ENCODE measurements at regions not wholly inside any gene's neighbourhood (a gene's known extent, or its start where the extent isn't known, plus 50 kb on each side); places are given as distances from the start of the nearest gene placed in this dataset.

DNA sequence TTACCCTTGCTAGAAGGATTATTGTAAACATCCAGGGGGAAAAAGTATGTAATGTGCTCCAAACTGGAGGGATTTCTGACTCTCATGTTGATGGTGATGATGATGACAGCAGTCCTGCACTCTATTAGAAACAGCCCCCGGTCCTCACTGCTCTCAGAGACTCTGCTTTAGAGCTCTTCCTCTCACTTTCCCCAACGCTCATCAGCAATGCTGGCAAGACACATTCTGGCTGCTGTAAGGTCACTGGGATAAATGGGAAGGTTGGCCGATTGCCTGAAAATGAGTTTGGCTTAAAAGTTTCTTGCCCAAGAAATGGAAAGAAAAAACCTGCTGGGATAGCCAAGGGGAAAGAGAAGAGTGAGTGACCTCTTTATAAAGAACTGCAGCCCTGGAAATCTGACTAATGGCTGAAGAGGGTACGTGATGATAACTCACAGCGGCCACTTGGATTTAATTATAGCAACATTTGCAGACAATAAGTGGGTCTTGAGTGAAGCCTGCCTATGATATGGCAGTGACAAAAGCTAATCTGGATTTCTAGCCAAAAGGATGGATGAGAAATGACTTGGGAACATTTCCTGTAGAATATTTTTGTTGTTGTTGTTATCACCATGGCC is 235.8 kb downstream of the TMEM38B start:
- ATAC-seq (no peak), DNase-seq (no peak)
- no peak overlapping the region for H3K27ac Mint-ChIP-seq
- intact Hi-C loops (cut with DNase I, micrococcal nuclease) = no loop called here
- CTCF ChIA-PET = interaction anchor here (0.5 kb wide), 1 partner anchor 90 kb away, joined by 5 read pairs; no protein-coding TSS in a partner anchor
- no peaks in the 10 kb centered on the region for H3K4me1 Mint-ChIP-seq
- no peaks in the 10 kb centered on the region for H3K27me3 Mint-ChIP-seq
- H3K9me3 Mint-ChIP-seq (ENCODE audit: low read depth) = peaks cover 4% of the 10 kb centered on the region
- POLR2A ChIA-PET = no interaction called here
- H3K4me3 Mint-ChIP-seq = no peak overlapping the region
- H3K36me3 Mint-ChIP-seq (ENCODE audit: low read depth) = no peaks in the 10 kb centered on the region

- peaks cover 4% of the 10 kb centered on the region for H3K9me3 Mint-ChIP-seq (ENCODE audit: low read depth)
- DNase-seq (no peak), ATAC-seq (no peak)
- no peaks in the 10 kb centered on the region for H3K4me1 Mint-ChIP-seq
- H3K27ac Mint-ChIP-seq = no peak overlapping the region
- H3K36me3 Mint-ChIP-seq (ENCODE audit: low read depth) = no peaks in the 10 kb centered on the region
- ChIA-PET CTCF (interaction anchor here (0.6 to 1.0 kb wide), 2 partner anchors 13 to 1209 kb away, joined by 3 read pairs; no protein-coding TSS in a partner anchor), POLR2A (no interaction called here)
- H3K27me3 Mint-ChIP-seq = no peaks in the 10 kb centered on the region
- intact Hi-C loops (cut with DNase I, micrococcal nuclease) = no loop called here
- no peak overlapping the region for H3K4me3 Mint-ChIP-seq
Observed at GRCh38 chr9:105932276-105932675, 237.9 kb downstream of the TMEM38B start.

DNA sequence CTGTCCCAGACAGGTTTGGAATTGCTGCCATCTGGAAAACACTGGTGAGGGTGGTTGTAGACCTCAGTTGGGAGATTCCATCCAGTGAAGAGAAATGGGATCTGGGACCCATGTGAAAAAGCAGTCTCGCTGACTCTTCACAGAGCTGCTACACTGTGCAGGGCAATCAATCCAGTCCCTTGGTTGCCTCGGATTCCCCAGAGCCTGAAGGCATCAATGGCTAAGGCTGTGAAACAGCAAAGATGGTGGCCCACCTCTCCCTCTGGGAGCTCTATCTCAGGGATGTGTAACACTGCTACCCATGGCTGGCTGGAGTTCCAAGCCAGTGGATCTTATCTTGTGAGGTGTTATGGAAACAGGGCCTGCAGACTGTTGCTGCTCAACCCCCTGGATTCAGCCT is 256.1 kb downstream of the TMEM38B start:
- peaks cover 2% of the 10 kb centered on the region for H3K27me3 Mint-ChIP-seq
- ATAC-seq (no peak), DNase-seq (no peak)
- ChIA-PET CTCF (no interaction called here), POLR2A (no interaction called here)
- no peak overlapping the region for H3K4me3 Mint-ChIP-seq
- H3K4me1 Mint-ChIP-seq = no peaks in the 10 kb centered on the region
- H3K27ac Mint-ChIP-seq = no peak overlapping the region
- peaks cover 22% of the 10 kb centered on the region for H3K9me3 Mint-ChIP-seq (ENCODE audit: low read depth)
- no peaks in the 10 kb centered on the region for H3K36me3 Mint-ChIP-seq (ENCODE audit: low read depth)
- intact Hi-C loops (cut with DNase I, micrococcal nuclease) = no loop called here

GRCh38 chr9:105950894-105951293 is 256.6 kb downstream of the TMEM38B start:
- CTCF ChIA-PET = no interaction called here
- POLR2A ChIA-PET = no interaction called here
- ATAC-seq = no peak
- Mint-ChIP-seq H3K9me3 (ENCODE audit: low read depth) (peaks cover 22% of the 10 kb centered on the region), H3K4me1 (no peaks in the 10 kb centered on the region), H3K36me3 (ENCODE audit: low read depth) (no peaks in the 10 kb centered on the region), H3K27me3 (peaks cover 2% of the 10 kb centered on the region), H3K4me3 (no peak overlapping the region), H3K27ac (no peak overlapping the region)
- intact Hi-C loops (cut with DNase I, micrococcal nuclease) = no loop called here
- no peak for DNase-seq

GRCh38 chr9:105954517-105954916 is 260.2 kb downstream of the TMEM38B start:
- Mint-ChIP-seq H3K4me3 (no peak overlapping the region), H3K9me3 (ENCODE audit: low read depth) (no peaks in the 10 kb centered on the region), H3K27me3 (no peaks in the 10 kb centered on the region), H3K27ac (no peak overlapping the region), H3K36me3 (ENCODE audit: low read depth) (no peaks in the 10 kb centered on the region), H3K4me1 (no peaks in the 10 kb centered on the region)
- ChIA-PET POLR2A (no interaction called here), CTCF (no interaction called here)
- ATAC-seq (no peak), DNase-seq (no peak)
- intact Hi-C loops (cut with DNase I, micrococcal nuclease) = no loop called here

- ChIA-PET CTCF (interaction anchor here (0.7 kb wide), 1 partner anchor 121 kb away, joined by 3 read pairs; no protein-coding TSS in a partner anchor), POLR2A (no interaction called here)
- ATAC-seq = no peak
- no peak overlapping the region for H3K27ac Mint-ChIP-seq
- no peak overlapping the region for H3K4me3 Mint-ChIP-seq
- no peaks in the 10 kb centered on the region for H3K9me3 Mint-ChIP-seq (ENCODE audit: low read depth)
- H3K36me3 Mint-ChIP-seq (ENCODE audit: low read depth) = no peaks in the 10 kb centered on the region
- H3K4me1 Mint-ChIP-seq = no peaks in the 10 kb centered on the region
- no peaks in the 10 kb centered on the region for H3K27me3 Mint-ChIP-seq
- DNase-seq = no peak
- intact Hi-C loops (cut with DNase I, micrococcal nuclease) = no loop called here
Observed at GRCh38 chr9:105957830-105958229, 263.5 kb downstream of the TMEM38B start.

- H3K36me3 Mint-ChIP-seq (ENCODE audit: low read depth) = no peaks in the 10 kb centered on the region
- H3K4me1 Mint-ChIP-seq = no peaks in the 10 kb centered on the region
- H3K27me3 Mint-ChIP-seq = no peaks in the 10 kb centered on the region
- CTCF ChIA-PET = no interaction called here
- H3K27ac Mint-ChIP-seq = no peak overlapping the region
- H3K4me3 Mint-ChIP-seq = no peak overlapping the region
- POLR2A ChIA-PET = no interaction called here
- intact Hi-C loops (cut with DNase I, micrococcal nuclease) = no loop called here
- H3K9me3 Mint-ChIP-seq (ENCODE audit: low read depth) = no peaks in the 10 kb centered on the region
- DNase-seq (no peak), ATAC-seq (no peak)
Observed at GRCh38 chr9:105958587-105958986, 264.2 kb downstream of the TMEM38B start.

GRCh38 chr9:105959531-105959930 is 265.2 kb downstream of the TMEM38B start:
- ChIA-PET POLR2A (no interaction called here), CTCF (interaction anchor here (1.1 kb wide), 1 partner anchor 16 kb away, joined by 4 read pairs; no protein-coding TSS in a partner anchor)
- no peaks in the 10 kb centered on the region for H3K27me3 Mint-ChIP-seq
- intact Hi-C loops (cut with DNase I, micrococcal nuclease) = no loop called here
- no peaks in the 10 kb centered on the region for H3K36me3 Mint-ChIP-seq (ENCODE audit: low read depth)
- no peaks in the 10 kb centered on the region for H3K9me3 Mint-ChIP-seq (ENCODE audit: low read depth)
- H3K4me1 Mint-ChIP-seq = no peaks in the 10 kb centered on the region
- DNase-seq = no peak
- no peak for ATAC-seq
- no peak overlapping the region for H3K27ac Mint-ChIP-seq
- no peak overlapping the region for H3K4me3 Mint-ChIP-seq

DNA sequence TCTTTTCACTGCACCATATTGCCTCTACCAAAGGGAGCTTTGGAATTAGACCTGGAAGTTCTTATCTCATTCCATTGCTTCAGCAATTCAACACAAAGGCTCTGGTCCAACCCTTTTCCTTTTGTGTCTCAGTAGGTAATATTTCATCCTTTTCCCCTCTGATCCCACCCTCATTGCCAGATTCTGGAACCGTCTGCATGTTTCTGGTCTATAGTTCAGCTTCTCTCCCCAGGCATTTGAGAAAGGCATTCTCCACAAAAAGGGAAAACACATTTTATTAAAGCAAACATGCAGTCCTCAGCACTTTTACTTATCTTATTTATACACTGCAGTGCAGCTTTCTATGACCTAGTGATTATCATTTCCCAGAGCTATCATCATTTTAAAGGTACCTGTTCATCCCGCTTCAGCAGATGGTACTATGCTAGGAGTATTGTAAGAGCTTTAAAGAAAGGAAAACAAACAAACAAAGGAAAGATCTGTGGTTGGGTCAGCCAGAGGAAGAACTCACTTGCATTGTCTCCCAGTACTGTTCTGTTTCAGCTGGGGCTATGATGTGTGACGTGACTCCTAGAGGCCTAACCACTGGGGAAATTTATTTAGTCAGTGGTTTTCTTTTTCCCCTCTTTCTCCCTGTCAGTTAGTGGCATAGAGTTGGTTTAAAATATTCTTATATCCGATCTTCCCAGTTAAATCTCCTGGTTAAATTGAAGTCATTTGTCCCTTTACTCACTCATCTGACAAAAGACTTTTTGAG is 269.2 kb downstream of the TMEM38B start:
- Mint-ChIP-seq H3K4me1 (no peaks in the 10 kb centered on the region), H3K27ac (no peak overlapping the region), H3K27me3 (no peaks in the 10 kb centered on the region), H3K9me3 (ENCODE audit: low read depth) (no peaks in the 10 kb centered on the region), H3K36me3 (ENCODE audit: low read depth) (no peaks in the 10 kb centered on the region), H3K4me3 (no peak overlapping the region)
- ATAC-seq (no peak), DNase-seq (no peak)
- intact Hi-C loops (cut with DNase I, micrococcal nuclease) = no loop called here
- ChIA-PET CTCF (no interaction called here), POLR2A (no interaction called here)

GRCh38 chr9:105964156-105964555 is 269.8 kb downstream of the TMEM38B start:
- intact Hi-C loops (cut with DNase I, micrococcal nuclease) = no loop called here
- no peaks in the 10 kb centered on the region for H3K4me1 Mint-ChIP-seq
- H3K4me3 Mint-ChIP-seq = no peak overlapping the region
- ATAC-seq = no peak
- no peaks in the 10 kb centered on the region for H3K27me3 Mint-ChIP-seq
- ChIA-PET POLR2A (no interaction called here), CTCF (no interaction called here)
- no peak overlapping the region for H3K27ac Mint-ChIP-seq
- DNase-seq = no peak
- H3K36me3 Mint-ChIP-seq (ENCODE audit: low read depth) = no peaks in the 10 kb centered on the region
- no peaks in the 10 kb centered on the region for H3K9me3 Mint-ChIP-seq (ENCODE audit: low read depth)

GRCh38 chr9:105966834-105967233 is 272.5 kb downstream of the TMEM38B start:
- ATAC-seq (no peak), DNase-seq (no peak)
- ChIA-PET CTCF (no interaction called here), POLR2A (no interaction called here)
- intact Hi-C loops (cut with DNase I, micrococcal nuclease) = no loop called here
- no peaks in the 10 kb centered on the region for H3K36me3 Mint-ChIP-seq (ENCODE audit: low read depth)
- H3K27ac Mint-ChIP-seq = no peak overlapping the region
- no peaks in the 10 kb centered on the region for H3K4me1 Mint-ChIP-seq
- no peak overlapping the region for H3K4me3 Mint-ChIP-seq
- no peaks in the 10 kb centered on the region for H3K9me3 Mint-ChIP-seq (ENCODE audit: low read depth)
- H3K27me3 Mint-ChIP-seq = no peaks in the 10 kb centered on the region

DNA sequence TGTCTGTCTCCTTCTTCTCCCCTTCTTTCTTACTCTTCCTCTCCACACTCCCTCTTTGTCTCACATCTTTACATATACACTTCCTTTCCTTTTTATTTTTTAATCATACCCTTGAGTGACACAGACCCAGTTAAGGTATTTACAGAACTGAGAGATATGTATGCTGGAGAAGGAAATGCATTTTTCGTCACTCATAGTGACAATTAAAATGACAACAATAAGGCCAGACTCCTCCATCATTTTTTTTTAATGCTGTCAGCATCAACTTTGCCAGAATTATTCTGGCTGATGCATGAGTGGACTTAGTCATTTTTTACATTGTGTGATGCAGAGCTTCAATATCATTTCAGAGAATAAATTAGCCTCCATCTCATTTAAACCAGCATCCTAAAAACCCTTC is 272.9 kb downstream of the TMEM38B start:
- Mint-ChIP-seq H3K9me3 (ENCODE audit: low read depth) (no peaks in the 10 kb centered on the region), H3K27me3 (no peaks in the 10 kb centered on the region), H3K36me3 (ENCODE audit: low read depth) (no peaks in the 10 kb centered on the region), H3K4me3 (no peak overlapping the region), H3K4me1 (no peaks in the 10 kb centered on the region), H3K27ac (no peak overlapping the region)
- no peak for DNase-seq
- ChIA-PET CTCF (no interaction called here), POLR2A (no interaction called here)
- intact Hi-C loops (cut with DNase I, micrococcal nuclease) = no loop called here
- ATAC-seq = no peak
